Stimulated activated naive CD4-positive, alpha-beta T cell (primary cell): ENCODE measurements at regions not wholly inside any gene's neighbourhood (a gene's known extent, or its start where the extent isn't known, plus 50 kb on each side); places are given as distances from the start of the nearest gene placed in this dataset.

Experiments
- DNase-seq, 6 experiments: peaks; one replicate each; lab custom pipeline; 2025; lab: John Stamatoyannopoulos, UW

DNA sequence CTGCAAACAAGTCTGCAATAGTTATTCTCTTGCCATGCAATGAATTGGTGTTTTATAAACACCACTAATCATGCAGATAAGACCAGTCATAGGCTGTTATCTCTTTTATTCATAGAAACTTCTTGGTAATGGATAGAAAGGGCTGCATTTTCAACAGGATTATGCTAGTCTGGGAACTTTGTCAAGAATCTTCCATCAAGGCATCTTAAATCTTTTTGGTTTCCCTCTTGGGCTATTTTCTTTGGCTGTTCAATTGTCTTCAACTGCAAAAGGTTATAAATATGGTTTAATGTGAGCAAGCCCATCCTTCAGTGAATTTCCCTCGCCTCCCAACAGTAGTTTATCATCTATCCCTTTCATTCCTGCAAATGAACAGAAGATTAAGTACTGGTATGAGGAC, 59.0 kb upstream of the MINAR1 start:
- DNase-seq, result no peak

DNA sequence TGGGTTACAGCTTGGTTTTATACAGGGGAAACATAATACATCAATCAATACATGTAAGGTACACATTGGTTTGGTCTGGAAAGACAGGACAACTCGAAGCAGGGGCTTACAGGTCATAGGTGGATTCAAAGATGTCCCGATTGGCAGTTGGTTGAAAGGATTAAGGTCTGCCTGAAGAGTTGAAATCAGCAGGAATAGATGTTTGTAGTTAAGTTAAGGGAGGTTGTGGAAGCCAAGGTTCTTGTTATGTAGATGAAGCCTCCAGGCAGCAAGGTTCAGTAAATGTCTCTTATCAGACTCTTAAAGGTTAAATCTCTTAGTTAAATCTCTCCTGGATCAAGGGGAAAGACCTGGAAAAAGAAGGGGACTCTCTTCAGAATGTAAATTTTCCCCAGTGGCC, 58.4 kb upstream of the MINAR1 start:
- DNase-seq, result no peak

DNA sequence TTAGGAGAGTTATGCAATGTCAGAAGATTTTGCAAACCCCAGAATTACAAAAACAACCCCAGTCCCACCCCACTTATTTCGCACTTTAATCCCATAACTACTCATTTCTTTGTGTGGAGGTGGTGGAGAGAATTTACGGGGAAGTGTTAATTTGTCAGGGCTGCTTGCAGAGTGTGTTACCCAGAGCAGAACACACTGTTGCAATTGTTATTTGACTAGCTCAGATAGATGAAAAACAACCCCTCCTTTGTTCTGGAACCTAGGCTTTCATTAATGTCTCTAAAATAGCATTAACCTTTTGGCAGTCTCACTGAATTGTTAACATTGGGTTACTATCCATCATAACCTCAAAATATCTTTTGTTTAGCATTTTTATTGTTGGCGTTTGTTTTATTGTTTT, 55.8 kb upstream of the MINAR1 start:
- no peak for DNase-seq

DNA sequence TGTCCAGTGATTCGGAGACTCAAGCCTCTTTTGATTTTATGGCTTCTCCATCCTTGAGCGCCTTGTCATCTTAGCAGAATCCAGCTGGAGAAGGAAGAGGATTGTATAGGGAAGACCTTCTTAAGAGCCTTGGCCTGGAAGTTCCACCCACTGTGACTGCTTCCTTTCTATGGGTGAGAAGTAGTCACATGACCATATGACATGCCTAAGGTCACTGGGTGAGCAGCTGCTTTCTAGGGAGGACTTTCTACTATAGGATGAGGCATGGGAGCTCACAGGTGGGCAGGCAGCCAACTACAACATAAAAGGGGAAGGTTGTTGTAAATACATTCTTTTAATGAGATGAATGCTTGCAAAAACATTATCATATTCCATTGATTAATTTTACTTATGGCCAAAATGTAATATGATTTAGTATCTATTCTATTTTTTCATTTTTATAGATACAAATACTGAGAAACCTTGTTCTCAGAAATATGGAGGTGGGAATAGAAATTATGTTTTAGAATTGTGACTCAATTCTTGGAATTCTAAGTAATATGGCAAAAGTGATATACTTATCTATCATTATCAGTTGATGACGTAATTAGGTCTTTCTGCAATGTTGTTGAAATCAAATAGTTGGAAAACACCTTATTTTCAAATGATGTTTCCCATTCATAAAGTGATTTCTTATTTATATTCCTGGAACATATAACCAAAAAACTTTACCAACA, 53.6 kb upstream of the MINAR1 start:
- DNase-seq, result no peak

DNA sequence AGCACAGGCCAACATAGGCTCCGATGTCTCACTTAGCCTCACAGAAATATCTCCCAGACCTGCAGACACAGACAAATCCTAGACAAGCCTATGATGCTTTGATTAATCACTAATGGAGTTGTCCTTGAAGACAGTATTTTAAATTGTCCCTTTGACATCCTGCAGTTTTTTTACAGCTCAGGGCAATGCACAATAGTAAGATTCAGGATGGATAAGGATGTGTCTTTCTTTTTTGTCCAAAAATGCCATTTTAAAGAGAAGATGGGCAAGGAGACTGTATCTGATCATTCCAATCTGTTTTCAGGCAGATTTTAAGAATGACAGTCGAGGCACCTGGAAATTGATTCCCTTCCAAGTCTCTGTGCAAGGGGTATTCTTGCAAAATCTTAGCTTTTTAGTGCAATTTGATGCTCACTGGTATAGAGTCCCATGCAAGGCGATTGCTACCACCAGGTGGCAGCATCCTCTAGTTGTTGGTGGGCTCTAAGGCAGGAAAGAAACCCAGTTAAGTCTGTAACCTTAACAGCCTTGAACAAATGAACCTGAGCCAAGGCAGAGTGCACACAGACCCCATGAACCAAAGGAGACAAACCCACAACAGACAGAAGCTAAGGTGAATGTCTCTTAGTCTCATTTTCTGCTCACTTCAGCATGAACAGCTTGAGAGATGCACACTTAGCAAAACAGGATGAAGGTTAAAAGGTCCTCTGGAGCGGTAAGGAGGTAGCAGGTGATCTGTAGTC, 51.2 kb upstream of the MINAR1 start:
- DNase-seq, result peak; percentile 4 to 73 (median 64)

DNA sequence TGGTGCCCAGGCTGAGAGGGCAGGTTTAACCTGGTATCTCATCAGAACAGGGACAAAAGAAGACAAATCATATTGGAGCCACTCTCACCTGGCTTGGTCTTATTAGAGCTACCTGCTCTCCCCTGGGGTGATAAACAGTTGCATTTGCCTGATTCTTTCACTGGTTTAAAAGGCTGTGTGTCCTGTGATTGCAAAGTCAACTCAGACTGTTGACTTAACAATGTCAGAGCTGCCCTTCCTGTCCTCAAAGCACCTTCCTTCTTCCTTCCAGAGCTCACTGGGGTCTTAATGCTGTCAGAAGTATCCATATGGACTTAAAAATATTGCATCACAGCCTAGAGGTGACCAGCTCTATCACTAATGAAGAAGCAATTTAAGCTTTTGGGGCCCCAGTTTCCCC, 50.5 kb upstream of the MINAR1 start:
- DNase-seq, result no peak
